HepG2 (cell line): ENCODE measurements at regions not wholly inside any gene's neighbourhood (a gene's known extent, or its start where the extent isn't known, plus 50 kb on each side); places are given as distances from the start of the nearest gene placed in this dataset.

Experiments
- ATAC-seq: fragments of 200-7000 bp; cut with Tn5 transposase; 3 replicates; pipeline ENCODE4 v1.9.1; 2020; ENCODE audit warnings: mild to moderate bottlenecking, moderate library complexity
- BruUV-seq: library from RNA; stranded (reverse); fragments of 400-500 nt; replicated peaks from 2 replicates; lab custom pipeline; 2021; lab: Mats Ljungman, UMichigan
- CTCF ChIA-PET: fragments of 300-600 bp; formaldehyde crosslinking; extraction: SDS; loops from one replicate; lab custom pipeline; 2021; ENCODE audit warnings: low total read pairs, inconsistent platforms, low intra/inter-chr PET ratio; lab: Yijun Ruan, JAX
- POLR2A ChIA-PET: fragments of 350-600 bp; sonication (Branson Sonifier 250); formaldehyde crosslinking; loops from one replicate; lab custom pipeline; 2020; ENCODE audit warnings: antibody characterized with exemption, inconsistent platforms; lab: Yijun Ruan, JAX
- DNase-seq: peaks from one replicate; pipeline ENCODE4 v3.0.0-alpha.2; 2015; ENCODE audit warnings: low spot score
- FAIRE-seq: peaks from 3 replicates; lab custom pipeline; 2011; peaks lifted over from hg19 to GRCh38; lab: Jason Lieb, UNC
- H2AFZ ChIP-seq: one replicate; pipeline ENCODE4 v1.6.1; 2011; ENCODE audit warnings: low read length, inconsistent platforms
- H3K27ac ChIP-seq: fragments of 300-600 bp; 3 replicates; pipeline ENCODE4 v1.8.0; 2011; ENCODE audit warnings: mixed run types, mild to moderate bottlenecking, mixed read lengths, low read length, inconsistent platforms; ENCODE audit not compliant: insufficient read depth; ENCODE audit errors: extremely low read length
- H3K27me3 ChIP-seq, 2 experiments: fragments of 200-600 bp in 1 of 2; 2 replicates in 1 of 2; 3 replicates in 1 of 2; pipeline versions ENCODE4 v1.6.0 to v1.8.0; 2011; ENCODE audit warnings: low read length in 2 of 2, mild to moderate bottlenecking in 2 of 2, moderate library complexity in 2 of 2, inconsistent platforms in 1 of 2; ENCODE audit not compliant: insufficient read depth in 2 of 2, control insufficient read depth in 1 of 2
- H3K36me3 ChIP-seq, 2 experiments: fragments of 200-600 bp in 1 of 2; replicated peaks in 1 of 2; 2 replicates in 1 of 2; 3 replicates in 1 of 2; pipeline versions ENCODE4 v1.5.1 to v1.8.0; 2011; ENCODE audit warnings: low read length in 2 of 2, inconsistent platforms in 1 of 2; ENCODE audit not compliant: insufficient read depth in 2 of 2, control insufficient read depth in 1 of 2
- H3K4me1 ChIP-seq: 2 replicates; pipeline ENCODE4 v1.5.1; 2012; ENCODE audit warnings: low read length, inconsistent platforms; ENCODE audit not compliant: insufficient read depth
- H3K4me2 ChIP-seq: 2 replicates; pipeline ENCODE4 v1.6.0; 2011; ENCODE audit warnings: low read depth, low read length, inconsistent platforms
- H3K4me3 ChIP-seq, 3 experiments: fragments of 200-600 bp in 1 of 3; sonication (generic), shearing (Covaris generic) in 1 of 3; replicated peaks in 1 of 3; 2 replicates each; pipeline ENCODE4 v1.5.1; 2011 to 2016; ENCODE audit warnings: low read length in 3 of 3, inconsistent platforms in 2 of 3, low read depth in 2 of 3, mild to moderate bottlenecking in 2 of 3, control low read depth in 1 of 3, mixed read lengths in 1 of 3; ENCODE audit not compliant: insufficient read depth in 1 of 3
- H3K79me2 ChIP-seq: one replicate; pipeline ENCODE4 v1.6.1; 2011; ENCODE audit warnings: low read length, inconsistent platforms; ENCODE audit not compliant: insufficient read depth
- H3K9ac ChIP-seq: 2 replicates; pipeline ENCODE4 v1.6.0; 2011; ENCODE audit warnings: mild to moderate bottlenecking, low read depth, low read length, inconsistent platforms; ENCODE audit not compliant: insufficient read depth
- H3K9me3 ChIP-seq: 2 replicates; pipeline ENCODE4 v1.5.1; 2012; ENCODE audit warnings: mild to moderate bottlenecking, low read length
- H4K20me1 ChIP-seq: 2 replicates; pipeline ENCODE4 v1.6.0; 2011; ENCODE audit warnings: inconsistent platforms, mild to moderate bottlenecking, low read length, moderate library complexity; ENCODE audit not compliant: insufficient read depth
- CBX1 ChIP-seq: IDR thresholded peaks from one replicate; pipeline ENCODE4 v1.6.1; 2016; ENCODE audit warnings: antibody characterized with exemption, low read depth
- HNRNPL ChIP-seq: fragments of 200-400 bp; formaldehyde crosslinking; IDR thresholded peaks from 2 replicates; pipeline ENCODE4 v1.6.1; 2017; ENCODE audit warnings: mild to moderate bottlenecking, low read depth, low read length
- KLF13 ChIP-seq: sonication (generic); formaldehyde crosslinking; IDR thresholded peaks from 2 replicates; pipeline ENCODE4 v1.4.0; 2020; ENCODE audit warnings: mild to moderate bottlenecking, missing genetic modification reagents
- MAFF ChIP-seq: IDR thresholded peaks from 2 replicates; pipeline ENCODE4 v1.6.1; 2011; ENCODE audit warnings: low read depth, low read length, improper control_type of control experiment
- MAX ChIP-seq: IDR thresholded peaks from 2 replicates; pipeline ENCODE4 v1.6.1; 2012; ENCODE audit warnings: inconsistent platforms
- NFIC ChIP-seq: IDR thresholded peaks from 2 replicates; pipeline ENCODE4 v1.6.1; 2012; ENCODE audit warnings: mild to moderate bottlenecking, low read length, inconsistent platforms
- SNRNP70 ChIP-seq: fragments of 200-400 bp; formaldehyde crosslinking; IDR thresholded peaks from 2 replicates; pipeline ENCODE4 v1.6.1; 2017; ENCODE audit warnings: mild to moderate bottlenecking, low read depth, low read length, moderate library complexity
- SOX5 ChIP-seq: IDR thresholded peaks from 2 replicates; pipeline ENCODE4 v1.6.1; 2016; ENCODE audit warnings: borderline replicate concordance
- TIGD3 ChIP-seq: sonication (generic); formaldehyde crosslinking; IDR thresholded peaks from 2 replicates; pipeline ENCODE4 v1.5.1; 2020; ENCODE audit warnings: mild to moderate bottlenecking, missing genetic modification reagents, borderline replicate concordance
- U2AF2 ChIP-seq: fragments of 200-400 bp; formaldehyde crosslinking; IDR thresholded peaks from 2 replicates; pipeline ENCODE4 v1.6.1; 2017; ENCODE audit warnings: low read depth, mild to moderate bottlenecking, low read length
- ZBTB8A ChIP-seq: sonication (generic); formaldehyde crosslinking; IDR thresholded peaks from 2 replicates; pipeline ENCODE4 v1.4.0; 2020; ENCODE audit warnings: mild to moderate bottlenecking, low read depth, missing genetic modification reagents, borderline replicate concordance
- ZNF205 ChIP-seq: IDR thresholded peaks from 2 replicates; pipeline ENCODE4 v1.6.1; 2018; ENCODE audit warnings: missing biosample characterization, missing genetic modification reagents
- ZNF34 ChIP-seq: sonication (generic); formaldehyde crosslinking; IDR thresholded peaks from 2 replicates; pipeline ENCODE4 v1.4.0; 2020; ENCODE audit warnings: mild to moderate bottlenecking, missing genetic modification reagents, borderline replicate concordance
- WGBS: methylation state at CpG from one replicate; pipeline ENCODE4 v1.1.6; 2017; ENCODE audit warnings: low lambda C conversion rate; 5-methylcytosine and 5-hydroxymethylcytosine counted together
- in situ Hi-C: cut with HindIII; loops from 2 replicates; pipeline ENCODE4 v1.10.0; 2017; ENCODE audit warnings: low pct_unique_long_range_greater_than_20kb; ENCODE audit not compliant: extremely low pct_ligation_motif_present
- intact Hi-C: fragments of 100-400 bp; cut with micrococcal nuclease; formaldehyde crosslinking; loops from one replicate; pipeline ENCODE4 v1.10.0; 2022; ENCODE audit not compliant: unreplicated experiment
- TF ChIP-seq, protein P1 (sequence below): sonication (generic); formaldehyde crosslinking; IDR thresholded peaks from 2 replicates; pipeline ENCODE4; 2020; ENCODE audit warnings: missing genetic modification reagents, mild to moderate bottlenecking, borderline replicate concordance

GRCh38 chr4:173585876-173586572 is 56.0 kb upstream of the HAND2 start:
- ChIA-PET CTCF (no interaction called here), POLR2A (no interaction called here)
- Histone ChIP-seq H3K79me2 (no peaks in the 10 kb centered on the region), H3K27me3 (no peaks in the 10 kb centered on the region), H3K9me3 (no peaks in the 10 kb centered on the region), H3K4me3 (no peak overlapping the region), H3K4me1 (no peaks in the 10 kb centered on the region), H3K4me2 (no peak overlapping the region), H3K27ac (no peak overlapping the region), H3K36me3 (no peaks in the 10 kb centered on the region), H4K20me1 (no peaks in the 10 kb centered on the region), H3K9ac (no peak overlapping the region), H2AFZ (no peak overlapping the region)
- no TSS peak for BruUV-seq
- DNase-seq (no peak), FAIRE-seq (no peak), ATAC-seq (no peak)
- 16% methylated on average over 9 of the region's 9 CpGs for WGBS
- intact Hi-C loops (no loop called here), in situ Hi-C loops (no loop called here)
- no peak for TF ChIP-seq HNRNPL

- no peaks in the 10 kb centered on the region for H4K20me1 ChIP-seq
- no peak overlapping the region for H2AFZ ChIP-seq
- H3K27me3 ChIP-seq, result no peaks in the 10 kb centered on the region
- ChIA-PET POLR2A (no interaction called here), CTCF (no interaction called here)
- H3K9me3 ChIP-seq, result no peaks in the 10 kb centered on the region
- no peaks in the 10 kb centered on the region for H3K4me1 ChIP-seq
- DNase-seq (no peak), ATAC-seq (no peak), FAIRE-seq (no peak)
- no peaks in the 10 kb centered on the region for H3K36me3 ChIP-seq
- no peaks in the 10 kb centered on the region for H3K79me2 ChIP-seq
- BruUV-seq, result no TSS peak
- H3K4me2 ChIP-seq, result no peak overlapping the region
- no peak overlapping the region for H3K27ac ChIP-seq
- no peak overlapping the region for H3K9ac ChIP-seq
- no peak overlapping the region for H3K4me3 ChIP-seq
- TF ChIP-seq U2AF2 (no peak), ZBTB8A (CRISPR knock-in tag) (no peak), CBX1 (no peak), TIGD3 (CRISPR knock-in tag) (no peak), MAFF (no peak), KLF13 (CRISPR knock-in tag) (no peak), SNRNP70 (no peak), SOX5 (CRISPR knock-in tag) (no peak), ZNF34 (no peak), ZNF205 (CRISPR knock-in tag) (no peak), MAX (no peak), NFIC (no peak)
- TF ChIP-seq, protein P1, sequence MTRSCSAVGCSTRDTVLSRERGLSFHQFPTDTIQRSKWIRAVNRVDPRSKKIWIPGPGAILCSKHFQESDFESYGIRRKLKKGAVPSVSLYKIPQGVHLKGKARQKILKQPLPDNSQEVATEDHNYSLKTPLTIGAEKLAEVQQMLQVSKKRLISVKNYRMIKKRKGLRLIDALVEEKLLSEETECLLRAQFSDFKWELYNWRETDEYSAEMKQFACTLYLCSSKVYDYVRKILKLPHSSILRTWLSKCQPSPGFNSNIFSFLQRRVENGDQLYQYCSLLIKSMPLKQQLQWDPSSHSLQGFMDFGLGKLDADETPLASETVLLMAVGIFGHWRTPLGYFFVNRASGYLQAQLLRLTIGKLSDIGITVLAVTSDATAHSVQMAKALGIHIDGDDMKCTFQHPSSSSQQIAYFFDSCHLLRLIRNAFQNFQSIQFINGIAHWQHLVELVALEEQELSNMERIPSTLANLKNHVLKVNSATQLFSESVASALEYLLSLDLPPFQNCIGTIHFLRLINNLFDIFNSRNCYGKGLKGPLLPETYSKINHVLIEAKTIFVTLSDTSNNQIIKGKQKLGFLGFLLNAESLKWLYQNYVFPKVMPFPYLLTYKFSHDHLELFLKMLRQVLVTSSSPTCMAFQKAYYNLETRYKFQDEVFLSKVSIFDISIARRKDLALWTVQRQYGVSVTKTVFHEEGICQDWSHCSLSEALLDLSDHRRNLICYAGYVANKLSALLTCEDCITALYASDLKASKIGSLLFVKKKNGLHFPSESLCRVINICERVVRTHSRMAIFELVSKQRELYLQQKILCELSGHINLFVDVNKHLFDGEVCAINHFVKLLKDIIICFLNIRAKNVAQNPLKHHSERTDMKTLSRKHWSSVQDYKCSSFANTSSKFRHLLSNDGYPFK (CRISPR knock-in tag), result no peak
- intact Hi-C loops, result no loop called here
- in situ Hi-C loops, result no loop called here
- WGBS, result 28% methylated on average over 4 of the region's 4 CpGs
These were observed 54.5 kb upstream of the HAND2 start for GRCh38 chr4:173584506-173584905.
